Vagina (tissue), 2 donors: ENCODE measurements at regions not wholly inside any gene's neighbourhood (a gene's known extent, or its start where the extent isn't known, plus 50 kb on each side); places are given as distances from the start of the nearest gene placed in this dataset.

Experiments
- CTCF ChIP-seq, 3 experiments: fragments of 450-650 bp in 2 of 3; fragments of 200-600 bp in 1 of 3; sonication (generic) in 1 of 3; IDR thresholded peaks; one replicate each; pipeline ENCODE4 v1.5.1; 2017 to 2019; ENCODE audit warnings: antibody characterized with exemption in 3 of 3, mild to moderate bottlenecking in 2 of 3, moderate library complexity in 2 of 3
- POLR2AphosphoS5 ChIP-seq, 2 donors: sonication (generic); formaldehyde crosslinking; IDR thresholded peaks; one replicate each; pipeline ENCODE4 v1.9.0; 2017; ENCODE audit warnings: antibody characterized with exemption in 2 of 2, mild to moderate bottlenecking in 2 of 2, low read depth in 1 of 2; ENCODE audit not compliant: insufficient read depth in 1 of 2

- no peak for TF ChIP-seq CTCF (IDR thresholded peaks at IDR 0.05)
- no peak for TF ChIP-seq POLR2AphosphoS5 (IDR thresholded peaks at IDR 0.05; ENCODE audit: insufficient read depth in 1 of 2, low read depth in 1 of 2)
Observed at GRCh38 chr5:124027441-124027840, 515.5 kb downstream of the CSNK1G3 start.
